Endothelial cell of umbilical vein (primary cell): ENCODE measurements at regions not wholly inside any gene's neighbourhood (a gene's known extent, or its start where the extent isn't known, plus 50 kb on each side); places are given as distances from the start of the nearest gene placed in this dataset.

Experiments
- BruUV-seq: library from RNA; stranded (reverse); fragments of 400-500 nt; replicated peaks from 2 replicates; lab custom pipeline; 2021; lab: Mats Ljungman, UMichigan
- CTCF ChIA-PET: fragments of 300-600, 350-600 bp; sonication (Branson Sonifier 250); formaldehyde crosslinking; loops from one replicate; lab custom pipeline; 2021; ENCODE audit warnings: antibody characterized with exemption, inconsistent platforms; lab: Charles Lee
- POLR2A ChIA-PET: fragments of 300-600, 350-600 bp; sonication (Branson Sonifier 250); formaldehyde crosslinking; loops from one replicate; lab custom pipeline; 2021; ENCODE audit warnings: antibody characterized with exemption, inconsistent platforms; lab: Charles Lee
- DNase-seq: peaks from one replicate; pipeline ENCODE4 v3.0.0-alpha.2; 2011; ENCODE audit warnings: low read depth, low spot score
- FAIRE-seq: peaks from 2 replicates; lab custom pipeline; 2011; peaks lifted over from hg19 to GRCh38; lab: Jason Lieb, UNC
- H2AFZ ChIP-seq: 2 replicates; pipeline ENCODE4 v1.6.0; 2012; ENCODE audit warnings: low read depth, low read length, control low read depth, inconsistent platforms
- H3K27ac ChIP-seq: 2 replicates; pipeline ENCODE4 v1.5.1; 2011; ENCODE audit warnings: low read depth, mild to moderate bottlenecking, control low read depth, low read length, moderate library complexity; ENCODE audit not compliant: insufficient read depth
- H3K27me3 ChIP-seq, 2 experiments: 2 replicates each; pipeline versions ENCODE4 v1.6.0 to v1.6.1; 2011; ENCODE audit warnings: low read length in 2 of 2, mixed read lengths in 1 of 2; ENCODE audit not compliant: control insufficient read depth in 2 of 2, insufficient read depth in 2 of 2
- H3K36me3 ChIP-seq, 2 experiments: 2 replicates in 1 of 2; 3 replicates in 1 of 2; pipeline ENCODE4 v1.5.1; 2011; ENCODE audit warnings: low read length in 2 of 2, mild to moderate bottlenecking in 1 of 2, moderate library complexity in 1 of 2; ENCODE audit not compliant: control insufficient read depth in 2 of 2, insufficient read depth in 2 of 2; ENCODE audit errors: extremely low read depth in 1 of 2
- H3K4me1 ChIP-seq: 3 replicates; pipeline ENCODE4 v1.5.1; 2011; ENCODE audit warnings: mild to moderate bottlenecking, low read length; ENCODE audit not compliant: control insufficient read depth, insufficient read depth; ENCODE audit errors: extremely low read depth
- H3K4me2 ChIP-seq: 2 replicates; pipeline ENCODE4 v1.6.1; 2011; ENCODE audit warnings: low read length, control low read depth, mixed read lengths; ENCODE audit not compliant: insufficient read depth
- H3K4me3 ChIP-seq, 3 experiments: fragments of 200-600 bp in 1 of 3; sonication (generic), shearing (Covaris generic) in 1 of 3; replicated peaks in 1 of 3; 2 replicates each; pipeline ENCODE4 v1.5.1; 2011 to 2016; ENCODE audit warnings: control low read depth in 3 of 3, low read length in 3 of 3, mild to moderate bottlenecking in 2 of 3, inconsistent platforms in 1 of 3, low read depth in 1 of 3, moderate library complexity in 1 of 3; ENCODE audit not compliant: insufficient read depth in 1 of 3
- H3K79me2 ChIP-seq: 2 replicates; pipeline ENCODE4 v1.6.0; 2012; ENCODE audit warnings: low read length, inconsistent platforms; ENCODE audit not compliant: control insufficient read depth, insufficient read depth
- H3K9ac ChIP-seq: replicated peaks from 2 replicates; pipeline ENCODE3; 2011; ENCODE audit warnings: low read length, control low read depth; ENCODE audit not compliant: insufficient read depth; ENCODE audit errors: extremely low read depth
- H3K9me1 ChIP-seq: replicated peaks from 3 replicates; pipeline ENCODE4 v1.6.0; 2011; ENCODE audit warnings: mild to moderate bottlenecking, low read length; ENCODE audit not compliant: control insufficient read depth, insufficient read depth; ENCODE audit errors: extremely low read depth
- H3K9me3 ChIP-seq: replicated peaks from 2 replicates; pipeline ENCODE4 v1.5.1; 2012; ENCODE audit warnings: low read length, inconsistent platforms; ENCODE audit not compliant: control insufficient read depth, insufficient read depth
- H4K20me1 ChIP-seq: replicated peaks from 2 replicates; pipeline ENCODE3; 2011; ENCODE audit warnings: mild to moderate bottlenecking, low read length; ENCODE audit not compliant: control insufficient read depth, insufficient read depth; ENCODE audit errors: extremely low read depth
- CTCF ChIP-seq, 2 donors: IDR thresholded peaks; 1 replicate in 1 of 2; 2 replicates in 1 of 2; pipeline ENCODE4 v1.5.1; 2011; ENCODE audit warnings: low read length in 2 of 2, mild to moderate bottlenecking in 2 of 2, moderate library complexity in 2 of 2, control low read depth in 1 of 2, inconsistent platforms in 1 of 2, low read depth in 1 of 2; ENCODE audit not compliant: insufficient read depth in 1 of 2; ENCODE audit errors: extremely low read depth in 1 of 2
- EZH2 ChIP-seq: IDR thresholded peaks from 2 replicates; pipeline ENCODE4 v1.6.1; 2012; ENCODE audit warnings: borderline replicate concordance, low read depth, mild to moderate bottlenecking, moderate library complexity, low read length, inconsistent platforms; ENCODE audit not compliant: severe bottlenecking
- FOS ChIP-seq: IDR thresholded peaks from 2 replicates; pipeline ENCODE4 v1.6.1; 2011; ENCODE audit warnings: mild to moderate bottlenecking, low read length, moderate library complexity, borderline replicate concordance; ENCODE audit not compliant: insufficient read depth
- GATA2 ChIP-seq: IDR thresholded peaks from 2 replicates; pipeline ENCODE4 v1.7.0; 2011; ENCODE audit warnings: low read depth, mild to moderate bottlenecking, moderate library complexity, mixed read lengths, low read length; ENCODE audit not compliant: insufficient read length, insufficient read depth
- JUN ChIP-seq: IDR thresholded peaks from 2 replicates; pipeline ENCODE4 v1.6.1; 2011; ENCODE audit warnings: borderline replicate concordance, low read depth; ENCODE audit not compliant: insufficient read length, insufficient read depth
- MAX ChIP-seq: IDR thresholded peaks from 2 replicates; pipeline ENCODE4 v1.6.1; 2011; ENCODE audit not compliant: insufficient read depth, insufficient read length
- MYC ChIP-seq: IDR thresholded peaks from one replicate; pipeline ENCODE4 v1.6.1; 2011; ENCODE audit warnings: mild to moderate bottlenecking, low read depth, low read length
- POLR2A ChIP-seq: IDR thresholded peaks from 2 replicates; pipeline ENCODE4 v1.6.1; 2012; ENCODE audit warnings: low read depth, mild to moderate bottlenecking, control low read depth, low read length
- POLR2AphosphoS5 ChIP-seq: IDR thresholded peaks from 2 replicates; pipeline ENCODE4 v1.6.1; 2012; ENCODE audit warnings: low read depth, mild to moderate bottlenecking, control low read depth, low read length, moderate library complexity; ENCODE audit not compliant: insufficient read depth
- dilution Hi-C: fragments of 300-500 bp; cut with MboI; formaldehyde crosslinking; loops from one replicate; pipeline ENCODE4 v1.15.0; 2019; ENCODE audit warnings: low sequenced_read_pairs; ENCODE audit not compliant: extremely low pct_ligation_motif_present
- intact Hi-C: fragments of 100-400 bp; cut with micrococcal nuclease; formaldehyde crosslinking; loops from one replicate; pipeline ENCODE4 v1.10.0; 2022

GRCh38 chr2:41068740-41069139, 616.9 kb upstream of the SLC8A1 start:
- DNase-seq = no peak
- FAIRE-seq = no peak
- Histone ChIP-seq H3K4me1 (peaks cover 17% of the 10 kb centered on the region), H3K9ac (no peak overlapping the region), H3K36me3 (no peaks in the 10 kb centered on the region), H3K27me3 (no peaks in the 10 kb centered on the region), H3K79me2 (no peaks in the 10 kb centered on the region), H3K9me1 (no peaks in the 10 kb centered on the region), H4K20me1 (no peaks in the 10 kb centered on the region), H3K9me3 (no peaks in the 10 kb centered on the region), H3K4me3 (no peak overlapping the region), H3K4me2 (no peak overlapping the region), H3K27ac (no peak overlapping the region), H2AFZ (no peak overlapping the region)
- no peak for TF ChIP-seq GATA2
- TF ChIP-seq CTCF (IDR thresholded peaks at IDR 0.05; ENCODE audit: extremely low read depth in 1 of 2, insufficient read depth in 1 of 2, low read depth in 1 of 2, low read length in 2 of 2) = no peak
- TF ChIP-seq POLR2AphosphoS5 = no peak
- no peak for TF ChIP-seq MAX
- no peak for TF ChIP-seq POLR2A
- TF ChIP-seq EZH2 = no peak
- TF ChIP-seq JUN = no peak
- TF ChIP-seq FOS = no peak
- no peak for TF ChIP-seq MYC
- dilution Hi-C loops = no loop called here
- CTCF ChIA-PET = no interaction called here
- intact Hi-C loops = loop anchor here (5.0 kb wide), 1 partner anchor 111 kb away; no protein-coding TSS in a partner anchor
- BruUV-seq = no TSS peak
- POLR2A ChIA-PET = no interaction called here
